HPDE6-E6E7 (cell line): ENCODE measurements at regions not wholly inside any gene's neighbourhood (a gene's known extent, or its start where the extent isn't known, plus 50 kb on each side); places are given as distances from the start of the nearest gene placed in this dataset.

Source experiments
- DNase-seq: peaks from one replicate; pipeline ENCODE4 v3.0.0; 2011; ENCODE audit warnings: missing footprints; ENCODE audit errors: extremely low spot score

- no peak for DNase-seq
Measured at GRCh38 chr13:79781829-79782540, 301.0 kb downstream of the NDFIP2 start.

GRCh38 chr13:79780240-79780639 lies 299.3 kb downstream of the NDFIP2 start:
- no peak for DNase-seq

- peak; percentile 49 for DNase-seq
Measured at GRCh38 chr13:79779761-79780160, 298.8 kb downstream of the NDFIP2 start.

GRCh38 chr13:79778741-79779460 lies 297.9 kb downstream of the NDFIP2 start:
- DNase-seq: no peak

GRCh38 chr13:79777504-79777903 lies 296.5 kb downstream of the NDFIP2 start:
- DNase-seq: no peak

GRCh38 chr13:79776531-79777295 lies 295.8 kb downstream of the NDFIP2 start:
- no peak for DNase-seq

- peak; percentile 27 for DNase-seq
Measured at GRCh38 chr13:79775830-79776229, 294.9 kb downstream of the NDFIP2 start.

GRCh38 chr13:79772811-79773210 lies 291.9 kb downstream of the NDFIP2 start:
- DNase-seq: no peak

- DNase-seq: no peak
Measured at GRCh38 chr13:79771493-79771892, 290.5 kb downstream of the NDFIP2 start.

GRCh38 chr13:79770056-79770455 lies 289.1 kb downstream of the NDFIP2 start:
- no peak for DNase-seq

GRCh38 chr13:79767126-79767525 lies 286.2 kb downstream of the NDFIP2 start:
- DNase-seq: no peak

GRCh38 chr13:79765331-79765730 lies 284.4 kb downstream of the NDFIP2 start:
- no peak for DNase-seq

- no peak for DNase-seq
Measured at GRCh38 chr13:79749984-79750551, 269.1 kb downstream of the NDFIP2 start.

GRCh38 chr13:79749566-79749965 lies 268.6 kb downstream of the NDFIP2 start:
- DNase-seq: no peak

GRCh38 chr13:79745081-79745480 lies 264.1 kb downstream of the NDFIP2 start:
- no peak for DNase-seq

GRCh38 chr13:79742923-79743322 lies 262.0 kb downstream of the NDFIP2 start:
- no peak for DNase-seq

- no peak for DNase-seq
Measured at GRCh38 chr13:79740991-79741390, 260.0 kb downstream of the NDFIP2 start.

GRCh38 chr13:79736356-79736755 lies 255.4 kb downstream of the NDFIP2 start:
- peak; percentile 59 for DNase-seq

- no peak for DNase-seq
Measured at GRCh38 chr13:79735228-79735627, 254.3 kb downstream of the NDFIP2 start.

- no peak for DNase-seq
Measured at GRCh38 chr13:79727086-79727485, 246.1 kb downstream of the NDFIP2 start.

- DNase-seq: no peak
Measured at GRCh38 chr13:79725841-79726240, 244.9 kb downstream of the NDFIP2 start.
